GM18951 (cell line): ENCODE measurements at regions not wholly inside any gene's neighbourhood (a gene's known extent, or its start where the extent isn't known, plus 50 kb on each side); places are given as distances from the start of the nearest gene placed in this dataset.
"Not testable (repeated sequence)": the region's sequence is repeated elsewhere in the genome, so short reads cannot be mapped to it uniquely, and the experiment has no call there.

Source experiments
- POLR2A ChIP-seq: IDR thresholded peaks from 4 replicates; pipeline ENCODE4 v1.6.1; 2011; ENCODE audit warnings: mild to moderate bottlenecking; ENCODE audit not compliant: insufficient read length, insufficient read depth; ENCODE audit errors: extremely low read depth
- in situ Hi-C: fragments of 300-500 bp; cut with MboI; formaldehyde crosslinking; loops from one replicate; pipeline ENCODE4 v1.12.0; 2022; ENCODE audit warnings: low sequenced_read_pairs, mixed read lengths, inconsistent platforms; ENCODE audit not compliant: unreplicated experiment

DNA sequence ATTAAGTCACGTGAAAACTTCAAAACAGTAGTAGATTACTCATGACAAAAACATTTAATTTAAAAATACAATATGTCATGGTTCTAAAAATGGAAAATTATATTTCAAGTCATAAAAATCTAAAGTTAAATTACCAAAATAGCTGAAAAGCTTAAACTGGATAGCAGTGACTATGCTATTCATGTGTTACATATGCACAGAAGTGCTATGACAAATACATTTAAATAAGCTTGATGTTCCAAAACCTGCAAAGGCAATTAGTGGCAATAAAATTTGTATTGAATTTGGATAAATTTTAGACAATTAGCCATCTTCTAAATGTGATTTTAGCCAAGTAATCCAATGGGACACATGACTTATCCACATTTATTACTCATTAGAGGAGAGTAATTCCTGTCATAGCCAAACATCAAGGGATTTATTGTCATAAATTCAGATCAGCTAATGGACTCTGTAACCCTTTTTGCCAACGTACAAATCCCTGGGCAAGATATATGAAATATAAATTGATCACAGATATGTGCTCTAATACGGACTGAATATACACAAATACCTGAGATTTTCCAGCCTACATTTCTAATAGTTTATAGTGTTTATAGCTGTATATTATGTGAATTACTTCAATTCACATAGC is 419.4 kb downstream of the ISL1 start:
- TF ChIP-seq POLR2A: no peak
- in situ Hi-C loops: no loop called here

DNA sequence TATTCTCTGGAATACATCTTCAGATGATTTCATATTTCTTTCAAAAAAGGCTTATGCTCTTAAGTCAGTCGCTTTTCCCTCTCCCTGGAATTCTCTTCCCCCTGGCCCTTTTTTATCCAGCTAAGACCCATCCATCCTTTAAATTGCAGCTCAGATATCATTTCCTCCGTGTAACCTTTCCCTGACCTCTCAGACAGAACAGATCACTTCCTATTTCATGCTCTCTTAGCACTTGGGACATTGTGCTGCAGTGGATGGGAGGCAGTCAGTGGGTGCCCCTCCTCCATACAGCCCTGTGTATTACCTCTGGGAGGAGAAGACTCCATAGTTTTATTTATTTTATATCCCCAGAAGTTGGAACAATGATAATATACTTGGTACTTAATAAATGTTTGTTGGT is 423.4 kb downstream of the ISL1 start:
- in situ Hi-C loops: no loop called here
- TF ChIP-seq POLR2A: no peak

DNA sequence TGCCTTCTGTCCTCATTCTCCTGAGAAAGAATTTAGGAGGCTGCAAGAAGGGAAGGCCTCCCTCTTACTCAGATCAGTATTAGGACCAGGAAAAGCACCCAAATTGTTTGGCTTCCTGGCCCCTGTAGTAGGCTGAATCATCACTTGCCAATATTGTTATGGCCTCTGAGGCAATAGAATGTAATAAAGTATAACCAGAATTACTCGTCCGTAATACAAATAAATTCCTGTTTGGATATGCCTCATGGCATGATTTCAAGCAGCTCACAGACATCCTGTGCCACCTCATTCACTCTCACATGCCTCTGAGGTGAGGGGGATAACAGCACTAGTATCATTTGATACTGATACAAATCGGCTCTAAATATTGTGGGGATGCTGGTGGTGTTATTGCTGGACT is 427.3 kb downstream of the ISL1 start:
- no peak for TF ChIP-seq POLR2A
- in situ Hi-C loops: no loop called here

DNA sequence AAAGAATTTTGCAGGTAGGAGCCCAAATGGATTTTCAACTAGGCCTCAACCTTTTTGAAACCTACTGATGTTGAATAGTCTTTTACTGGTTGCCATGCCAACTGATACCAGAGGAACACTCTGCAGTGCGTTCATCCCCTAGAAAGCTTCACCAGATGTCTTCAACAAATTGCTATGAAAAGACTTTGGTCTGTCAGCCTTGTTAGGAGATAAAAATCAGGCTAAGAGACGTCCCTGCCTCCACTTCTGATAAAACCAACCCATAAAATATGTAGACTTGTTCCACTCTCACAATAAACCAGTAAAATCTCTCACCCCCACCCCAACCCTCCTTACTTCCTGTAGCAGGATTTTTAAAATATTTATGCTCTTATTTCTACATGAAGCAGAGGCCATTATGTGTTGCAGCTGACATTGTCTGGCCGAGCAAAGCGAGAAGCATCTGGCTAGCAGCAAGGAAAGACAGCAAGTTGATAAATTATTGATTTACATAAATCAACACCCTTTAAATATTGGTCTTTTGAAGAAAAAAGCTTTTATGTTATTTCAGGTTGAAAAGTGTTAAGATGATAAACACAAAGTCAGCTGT is 428.7 kb downstream of the ISL1 start:
- TF ChIP-seq POLR2A: no peak
- in situ Hi-C loops: no loop called here

- in situ Hi-C loops: not testable (repeated sequence)
Measured at GRCh38 chr5:51814817-51815216, 431.6 kb downstream of the ISL1 start.

GRCh38 chr5:51816427-51816826 is 433.2 kb downstream of the ISL1 start:
- no peak for TF ChIP-seq POLR2A
- in situ Hi-C loops: no loop called here

GRCh38 chr5:51821697-51822096 is 438.4 kb downstream of the ISL1 start:
- in situ Hi-C loops: no loop called here
- no peak for TF ChIP-seq POLR2A

DNA sequence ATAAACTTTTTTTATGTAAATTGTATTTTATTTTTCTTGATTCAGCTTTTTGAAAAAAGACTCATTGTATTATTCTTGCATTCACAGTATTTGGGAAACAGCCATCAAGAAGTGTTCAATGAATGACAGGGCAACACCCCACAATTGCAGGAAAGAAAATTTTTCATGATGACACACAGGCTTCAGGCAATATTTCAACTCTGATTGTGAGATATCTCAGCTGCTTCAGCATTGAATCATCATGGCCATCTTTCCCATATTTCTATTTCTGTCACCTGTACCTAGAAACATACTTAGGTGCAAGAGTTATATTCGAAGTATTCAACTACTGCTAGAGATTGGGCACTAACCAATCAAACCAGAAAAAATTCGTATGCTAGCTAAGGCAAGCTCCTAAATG is 446.0 kb downstream of the ISL1 start:
- no peak for TF ChIP-seq POLR2A
- in situ Hi-C loops: no loop called here

DNA sequence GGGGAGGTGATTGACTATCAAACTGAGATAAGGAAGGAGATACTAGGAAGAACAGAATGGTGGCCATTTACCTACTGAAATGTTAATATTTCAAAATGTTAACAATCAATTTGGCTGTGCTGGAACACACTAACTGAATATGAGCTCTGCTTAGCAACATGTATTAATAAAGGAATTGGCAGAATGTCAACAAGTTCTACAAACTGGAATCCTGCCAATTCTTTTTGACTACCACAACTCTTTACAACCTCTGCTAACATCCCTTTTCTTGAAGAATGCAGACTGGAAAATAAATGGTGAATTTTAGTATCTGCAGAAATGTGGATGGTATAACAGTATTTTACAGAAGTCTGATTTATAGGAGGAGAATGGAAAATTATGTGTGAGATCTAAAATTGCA is 446.4 kb downstream of the ISL1 start:
- no peak for TF ChIP-seq POLR2A
- in situ Hi-C loops: no loop called here

- in situ Hi-C loops: no loop called here
- no peak for TF ChIP-seq POLR2A
Measured at GRCh38 chr5:51832934-51833470, 449.8 kb downstream of the ISL1 start.

GRCh38 chr5:51838459-51838858 is 455.2 kb downstream of the ISL1 start:
- TF ChIP-seq POLR2A: no peak
- in situ Hi-C loops: no loop called here

DNA sequence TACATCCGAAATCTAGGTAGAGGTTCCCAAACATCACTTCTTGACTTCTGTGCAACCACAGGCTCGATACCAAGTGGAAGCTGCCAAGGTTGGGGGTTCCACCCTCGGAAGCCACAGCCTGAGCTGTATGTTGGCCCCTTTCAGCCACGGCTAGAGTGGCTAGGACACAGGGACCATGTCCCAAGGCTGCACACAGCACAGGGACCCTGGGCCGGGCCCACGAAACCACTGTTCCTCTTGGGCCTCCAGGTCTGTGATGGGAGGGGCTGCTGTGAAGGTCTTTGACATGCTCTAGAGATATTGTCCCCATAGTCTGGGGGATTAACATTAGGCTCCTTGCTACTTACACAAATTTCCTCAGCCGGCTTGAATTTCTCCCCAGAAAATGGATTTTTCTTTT is 460.6 kb downstream of the ISL1 start:
- TF ChIP-seq POLR2A: no peak
- in situ Hi-C loops: no loop called here

GRCh38 chr5:51846015-51846414 is 462.8 kb downstream of the ISL1 start:
- no peak for TF ChIP-seq POLR2A
- in situ Hi-C loops: no loop called here

GRCh38 chr5:51859624-51860023 is 476.4 kb downstream of the ISL1 start:
- TF ChIP-seq POLR2A: no peak
- in situ Hi-C loops: no loop called here

DNA sequence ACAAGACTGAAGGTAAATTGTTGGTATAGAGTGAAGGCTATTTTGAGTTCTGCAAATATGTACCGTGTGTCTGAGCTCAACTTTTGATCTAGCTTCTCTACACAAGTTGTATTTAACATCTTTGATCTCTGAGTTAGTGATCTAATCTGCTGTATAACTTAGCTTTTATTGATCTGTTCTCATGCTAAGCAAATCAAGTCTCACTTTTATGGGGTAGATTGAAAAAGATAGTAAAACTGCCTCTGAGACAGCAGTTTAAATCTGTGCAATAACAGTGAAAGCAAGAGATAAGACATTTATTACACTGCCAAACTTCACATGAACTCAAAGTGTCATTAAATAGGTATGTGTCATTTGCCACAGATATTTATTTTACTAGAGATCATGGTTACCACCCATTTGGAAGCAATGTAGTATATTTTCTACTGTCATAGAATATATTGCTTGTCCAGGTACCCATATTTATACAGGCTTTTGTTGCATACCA is 477.3 kb downstream of the ISL1 start:
- no peak for TF ChIP-seq POLR2A
- in situ Hi-C loops: no loop called here

DNA sequence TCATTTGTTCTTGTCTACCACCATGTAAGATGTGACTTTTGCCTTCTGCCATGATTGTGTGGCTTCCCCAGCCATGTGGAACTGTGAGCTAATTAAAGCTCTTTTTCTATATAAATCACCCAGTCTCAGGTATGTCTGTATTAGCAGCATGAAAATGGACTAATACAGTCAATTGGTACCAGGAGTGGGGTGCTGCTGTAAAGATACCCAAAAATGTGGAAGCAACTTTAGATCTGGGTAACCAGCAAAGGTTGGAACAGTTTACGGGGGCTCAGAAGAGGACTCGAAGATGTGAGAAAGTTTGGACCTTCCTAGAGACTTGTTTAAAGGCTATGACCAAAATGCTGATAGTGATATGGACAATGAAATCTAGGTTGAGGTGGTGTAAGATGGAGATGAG is 488.9 kb downstream of the ISL1 start:
- in situ Hi-C loops: no loop called here
- TF ChIP-seq POLR2A: no peak
